ENCODE measurements at regions not wholly inside any gene's neighbourhood (a gene's known extent, or its start where the extent isn't known, plus 50 kb on each side); places are given as distances from the start of the nearest gene placed in this dataset.

DNA sequence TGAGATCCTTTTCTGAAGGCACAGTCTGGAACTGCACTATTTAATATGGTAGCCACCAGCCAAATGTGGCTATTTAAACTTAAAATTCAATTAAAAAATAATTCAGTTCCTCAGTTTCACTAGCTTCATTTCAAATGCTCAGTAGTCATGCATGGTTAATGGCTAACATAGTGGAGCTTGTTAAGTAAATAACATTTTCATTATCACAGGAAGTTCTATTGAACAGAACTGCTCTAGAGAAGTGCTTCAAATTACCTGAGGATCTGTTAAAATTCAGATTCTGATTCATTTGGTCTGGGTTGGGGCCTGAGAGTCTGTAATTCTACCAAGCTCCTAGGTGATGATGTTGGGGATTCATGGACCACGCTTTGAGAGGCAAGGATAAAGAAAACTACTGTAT is 109.6 kb upstream of the THRB start:
- in situ Hi-C loops (cut with MboI; ENCODE audit: low sequenced_read_pairs), result no loop called here
- Histone ChIP-seq H3K9me1 (ENCODE audit: insufficient read depth, low read length) (no peaks in the 10 kb centered on the region), H3K4ac (ENCODE audit: low read depth, low read length) (no peak overlapping the region), H2BK15ac (ENCODE audit: low read depth, low read length) (no peak overlapping the region), H3K9ac (ENCODE audit: low read depth, low read length) (no peak overlapping the region), H3K36me3 (ENCODE audit: control insufficient read depth, insufficient read depth, low read length) (no peaks in the 10 kb centered on the region), H2BK5ac (ENCODE audit: low read depth, low read length, poor library complexity, severe bottlenecking) (no peak overlapping the region), H4K8ac (ENCODE audit: low read depth in 2 of 2, low read length in 2 of 2) (no peak overlapping the region), H3K27me3 (ENCODE audit: control insufficient read depth, insufficient read depth, low read length) (no peaks in the 10 kb centered on the region), H3K18ac (ENCODE audit: low read depth, low read length) (no peak overlapping the region), H3K56ac (ENCODE audit: extremely low read depth, insufficient read depth, low read length) (no peak overlapping the region), H4K91ac (ENCODE audit: insufficient read depth, low read depth, low read length) (no peak overlapping the region), H3K79me1 (ENCODE audit: low read depth in 1 of 2, low read length in 2 of 2) (no peaks in the 10 kb centered on the region), H3K27ac (ENCODE audit: insufficient read depth, low read length) (no peak overlapping the region), H3K23ac (ENCODE audit: low read depth, low read length) (no peak overlapping the region), H3K9me3 (ENCODE audit: control insufficient read depth, insufficient read depth, low read length) (no peaks in the 10 kb centered on the region), H3K4me2 (ENCODE audit: low read depth, low read length) (no peak overlapping the region), H2AFZ (replicated peaks; ENCODE audit: low read length, poor library complexity) (no peak overlapping the region), H2BK120ac (ENCODE audit: low read depth, low read length) (no peak overlapping the region), H3K4me1 (ENCODE audit: control insufficient read depth, insufficient read depth, low read length) (no peaks in the 10 kb centered on the region), H2BK20ac (ENCODE audit: low read depth, low read length) (no peak overlapping the region), H3K14ac (replicated peaks; ENCODE audit: low read depth, low read length) (no peak overlapping the region), H4K5ac (ENCODE audit: low read depth, low read length) (no peak overlapping the region), H3K4me3 (ENCODE audit: insufficient read depth, low read depth, low read length) (no peak overlapping the region), H2AK9ac (replicated peaks; ENCODE audit: low read depth, low read length, poor library complexity) (no peak overlapping the region), H2AK5ac (ENCODE audit: low read depth, low read length) (no peak overlapping the region), H4K20me1 (ENCODE audit: insufficient read depth, low read length) (no peaks in the 10 kb centered on the region)
- CTCF ChIA-PET, result no interaction called here
- dilution Hi-C loops (cut with HindIII; ENCODE audit: low sequenced_read_pairs, unreplicated experiment), result no loop called here
- WGBS, 2 experiments (ENCODE audit: extremely low coverage in 2 of 2, insufficient read length in 1 of 2), result 60% methylated on average over 1 of the region's 1 CpG; no CpG with 5 or more reads in 1 of the 2 experiments
- POLR2A ChIA-PET (ENCODE audit: unreplicated experiment), result no interaction called here
- TF ChIP-seq SMC3 (IDR thresholded peaks at IDR 0.05; ENCODE audit: low read depth, low read length) (no peak), BHLHE40 (IDR thresholded peaks at IDR 0.05; ENCODE audit: low read depth, low read length) (no peak), MXI1 (IDR thresholded peaks at IDR 0.05; ENCODE audit: borderline replicate concordance, low read depth, low read length) (no peak), RCOR1 (IDR thresholded peaks at IDR 0.05; ENCODE audit: insufficient replicate concordance, low read length) (no peak), MAFK (IDR thresholded peaks at IDR 0.05; ENCODE audit: low read depth, low read length) (no peak), NFE2L2 (IDR thresholded peaks at IDR 0.05; ENCODE audit: low read depth, low read length) (no peak)
- TF ChIP-seq, protein P1, sequence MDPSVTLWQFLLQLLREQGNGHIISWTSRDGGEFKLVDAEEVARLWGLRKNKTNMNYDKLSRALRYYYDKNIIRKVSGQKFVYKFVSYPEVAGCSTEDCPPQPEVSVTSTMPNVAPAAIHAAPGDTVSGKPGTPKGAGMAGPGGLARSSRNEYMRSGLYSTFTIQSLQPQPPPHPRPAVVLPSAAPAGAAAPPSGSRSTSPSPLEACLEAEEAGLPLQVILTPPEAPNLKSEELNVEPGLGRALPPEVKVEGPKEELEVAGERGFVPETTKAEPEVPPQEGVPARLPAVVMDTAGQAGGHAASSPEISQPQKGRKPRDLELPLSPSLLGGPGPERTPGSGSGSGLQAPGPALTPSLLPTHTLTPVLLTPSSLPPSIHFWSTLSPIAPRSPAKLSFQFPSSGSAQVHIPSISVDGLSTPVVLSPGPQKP (IDR thresholded peaks at IDR 0.05; ENCODE audit: borderline replicate concordance, low read depth, low read length), result no peak
- ATAC-seq (ENCODE audit: low read depth) (no peak), DNase-seq (no peak)
- no TSS peak for BruUV-seq (replicated peaks)
- intact Hi-C loops (cut with micrococcal nuclease), result no loop called here
